ENCODE measurements at regions not wholly inside any gene's neighbourhood (a gene's known extent, or its start where the extent isn't known, plus 50 kb on each side); places are given as distances from the start of the nearest gene placed in this dataset.

- DNase-seq (ENCODE audit: low read depth in 1 of 2, low spot score in 1 of 2) = no peak
Measured at GRCh38 chr2:16050908-16051489, 110.6 kb downstream of the MYCN start.

- DNase-seq (ENCODE audit: low read depth in 1 of 2, low spot score in 1 of 2) = no peak
Measured at GRCh38 chr2:16050261-16050907, 110.0 kb downstream of the MYCN start.

GRCh38 chr2:16049406-16049805 is 109.1 kb downstream of the MYCN start:
- no peak for DNase-seq (ENCODE audit: low read depth in 1 of 2, low spot score in 1 of 2)

- DNase-seq (ENCODE audit: low read depth in 1 of 2, low spot score in 1 of 2) = no peak
Measured at GRCh38 chr2:16048466-16048865, 108.1 kb downstream of the MYCN start.

- no peak for DNase-seq (ENCODE audit: low read depth in 1 of 2, low spot score in 1 of 2)
Measured at GRCh38 chr2:16047701-16048100, 107.4 kb downstream of the MYCN start.

- no peak for DNase-seq (ENCODE audit: low read depth in 1 of 2, low spot score in 1 of 2)
Measured at GRCh38 chr2:16046649-16047048, 106.3 kb downstream of the MYCN start.

- DNase-seq (ENCODE audit: low read depth in 1 of 2, low spot score in 1 of 2) = no peak
Measured at GRCh38 chr2:16045653-16046352, 105.5 kb downstream of the MYCN start.

- no peak for DNase-seq (ENCODE audit: low read depth in 1 of 2, low spot score in 1 of 2)
Measured at GRCh38 chr2:16044946-16045456, 104.7 kb downstream of the MYCN start.

- no peak for DNase-seq (ENCODE audit: low read depth in 1 of 2, low spot score in 1 of 2)
Measured at GRCh38 chr2:16043627-16044026, 103.3 kb downstream of the MYCN start.

GRCh38 chr2:16043192-16043591 is 102.8 kb downstream of the MYCN start:
- no peak for DNase-seq (ENCODE audit: low read depth in 1 of 2, low spot score in 1 of 2)

GRCh38 chr2:16042201-16042700 is 101.9 kb downstream of the MYCN start:
- DNase-seq (ENCODE audit: low read depth in 1 of 2, low spot score in 1 of 2) = no peak

GRCh38 chr2:16040271-16041010 is 100.1 kb downstream of the MYCN start:
- no peak for DNase-seq (ENCODE audit: low read depth in 1 of 2, low spot score in 1 of 2)

- no peak for DNase-seq (ENCODE audit: low read depth in 1 of 2, low spot score in 1 of 2)
Measured at GRCh38 chr2:16039823-16040222, 99.5 kb downstream of the MYCN start.

- no peak for DNase-seq (ENCODE audit: low read depth in 1 of 2, low spot score in 1 of 2)
Measured at GRCh38 chr2:16039055-16039454, 98.7 kb downstream of the MYCN start.

- DNase-seq (ENCODE audit: low read depth in 1 of 2, low spot score in 1 of 2) = no peak
Measured at GRCh38 chr2:16038621-16039020, 98.3 kb downstream of the MYCN start.

GRCh38 chr2:16037808-16038457 is 97.6 kb downstream of the MYCN start:
- no peak for DNase-seq (ENCODE audit: low read depth in 1 of 2, low spot score in 1 of 2)

GRCh38 chr2:16036951-16037350 is 96.6 kb downstream of the MYCN start:
- no peak for DNase-seq (ENCODE audit: low read depth in 1 of 2, low spot score in 1 of 2)

GRCh38 chr2:16035747-16036745 is 95.7 kb downstream of the MYCN start:
- DNase-seq (ENCODE audit: low read depth in 1 of 2, low spot score in 1 of 2) = no peak

GRCh38 chr2:16034975-16035746 is 94.8 kb downstream of the MYCN start:
- no peak for DNase-seq (ENCODE audit: low read depth in 1 of 2, low spot score in 1 of 2)

Measured in activated T-helper 1 cell treated with anti-CD3 and anti-CD28 coated beads, Interleukin-2, amount 50 U/mL, for 16 hours (primary cell).